ENCODE measurements at regions not wholly inside any gene's neighbourhood (a gene's known extent, or its start where the extent isn't known, plus 50 kb on each side); places are given as distances from the start of the nearest gene placed in this dataset.

- TF ChIP-seq CTCF (IDR thresholded peaks at IDR 0.05; ENCODE audit: insufficient read depth, low read depth, low read length), result peak; percentile 10
- TF ChIP-seq EZH2 (IDR thresholded peaks at IDR 0.05; ENCODE audit: insufficient read depth, low read length), result no peak
Observed at GRCh38 chr9:108142504-108143201, 653.1 kb upstream of the KLF4 start.

All from astrocyte (in vitro differentiated cells and primary cell).